Psoas muscle (tissue), 7 donors: ENCODE measurements at regions not wholly inside any gene's neighbourhood (a gene's known extent, or its start where the extent isn't known, plus 50 kb on each side); places are given as distances from the start of the nearest gene placed in this dataset.

Source experiments
- ATAC-seq, 4 donors: fragments of 200-7000 bp; cut with Tn5 transposase; one replicate each; pipeline ENCODE4 v1.9.1; 2020; ENCODE audit warnings: moderate library complexity in 3 of 4, mild to moderate bottlenecking in 2 of 4
- DNase-seq, 2 donors: peaks; one replicate each; pipeline ENCODE4 v3.0.0-alpha.2; 2020
- H3K27ac ChIP-seq: fragments of 200-600 bp; one replicate; pipeline ENCODE4 v1.8.0; 2022
- H3K27me3 ChIP-seq, 3 donors: fragments of 200-600 bp in 1 of 3; one replicate each; pipeline versions ENCODE4 v1.6.1 to v1.8.0; 2013 to 2022; ENCODE audit warnings: low read length in 2 of 3, mild to moderate bottlenecking in 2 of 3, moderate library complexity in 1 of 3; ENCODE audit not compliant: insufficient read depth in 3 of 3
- H3K36me3 ChIP-seq, 2 donors: fragments of 200-600 bp in 1 of 2; one replicate each; pipeline versions ENCODE4 v1.6.1 to v1.8.0; 2013 to 2022; ENCODE audit warnings: low read depth in 1 of 2, mild to moderate bottlenecking in 1 of 2, moderate library complexity in 1 of 2; ENCODE audit not compliant: insufficient read depth in 1 of 2
- H3K4me1 ChIP-seq: fragments of 200-600 bp; one replicate; pipeline ENCODE4 v1.8.0; 2022
- H3K4me3 ChIP-seq: fragments of 200-600 bp; one replicate; pipeline ENCODE4 v1.8.0; 2022; ENCODE audit warnings: mild to moderate bottlenecking
- H3K9me3 ChIP-seq: fragments of 200-600 bp; one replicate; pipeline ENCODE4 v1.8.0; 2022
- WGBS, 3 donors: extraction: QIAGEN DNeasy Blood & Tissue Kit; methylation state at CpG; one replicate each; pipeline versions ENCODE4 v1.1.6 to v1.1.7; 2013; 5-methylcytosine and 5-hydroxymethylcytosine counted together
- intact Hi-C, 2 donors: fragments of 100-400 bp; cut with DNase I; formaldehyde crosslinking; loops; one replicate each; pipeline versions ENCODE4 v1.11.0 to v1.14.2; 2022
- TF ChIP-seq, protein P1 (sequence below): fragments of 200-600 bp; IDR thresholded peaks from one replicate; pipeline ENCODE4 v1.8.0; 2022; ENCODE audit warnings: antibody characterized with exemption
- donor health status: healthy with polysubstance abuse.
- donor health status: DM: no; HTN: no; CAD: no; lungs with moderate emphysema.
- donor health status: Bipolar disorder and iron deficiency.
- donor health status: healthy.
- donor health status: DM: yes; HTN: yes; CAD: no.
- donor health status: DM: no; HTN: no; CAD: no.
- donor health status: DM: yes; HTN: yes; CAD: no.

DNA sequence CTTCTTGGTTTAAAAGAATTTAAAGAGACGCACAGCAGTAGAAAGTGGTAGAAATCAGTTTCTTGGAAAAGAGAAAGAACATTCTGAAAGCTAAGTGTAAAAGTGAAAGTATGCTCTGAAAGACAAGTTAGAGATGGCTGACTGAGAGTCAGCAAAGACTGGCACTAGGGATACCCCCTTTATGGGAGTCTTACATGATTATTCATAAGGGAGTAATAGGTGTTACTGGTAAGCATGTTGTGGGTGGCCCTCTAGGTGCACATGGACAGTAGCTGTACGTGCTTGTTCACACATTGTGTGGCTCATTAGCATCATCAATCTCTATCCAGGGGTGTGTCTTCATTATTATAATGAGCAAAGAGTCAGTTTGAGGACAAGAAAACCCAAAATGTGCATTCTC, 816.2 kb downstream of the CBLN2 start:
- TF ChIP-seq, protein P1, sequence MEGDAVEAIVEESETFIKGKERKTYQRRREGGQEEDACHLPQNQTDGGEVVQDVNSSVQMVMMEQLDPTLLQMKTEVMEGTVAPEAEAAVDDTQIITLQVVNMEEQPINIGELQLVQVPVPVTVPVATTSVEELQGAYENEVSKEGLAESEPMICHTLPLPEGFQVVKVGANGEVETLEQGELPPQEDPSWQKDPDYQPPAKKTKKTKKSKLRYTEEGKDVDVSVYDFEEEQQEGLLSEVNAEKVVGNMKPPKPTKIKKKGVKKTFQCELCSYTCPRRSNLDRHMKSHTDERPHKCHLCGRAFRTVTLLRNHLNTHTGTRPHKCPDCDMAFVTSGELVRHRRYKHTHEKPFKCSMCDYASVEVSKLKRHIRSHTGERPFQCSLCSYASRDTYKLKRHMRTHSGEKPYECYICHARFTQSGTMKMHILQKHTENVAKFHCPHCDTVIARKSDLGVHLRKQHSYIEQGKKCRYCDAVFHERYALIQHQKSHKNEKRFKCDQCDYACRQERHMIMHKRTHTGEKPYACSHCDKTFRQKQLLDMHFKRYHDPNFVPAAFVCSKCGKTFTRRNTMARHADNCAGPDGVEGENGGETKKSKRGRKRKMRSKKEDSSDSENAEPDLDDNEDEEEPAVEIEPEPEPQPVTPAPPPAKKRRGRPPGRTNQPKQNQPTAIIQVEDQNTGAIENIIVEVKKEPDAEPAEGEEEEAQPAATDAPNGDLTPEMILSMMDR = no peak
- Histone ChIP-seq H3K27me3 (no peaks in the 10 kb centered on the region), H3K36me3 (no peaks in the 10 kb centered on the region), H3K4me3 (no peak overlapping the region), H3K9me3 (no peaks in the 10 kb centered on the region), H3K4me1 (no peaks in the 10 kb centered on the region), H3K27ac (no peak overlapping the region)
- DNase-seq (no peak), ATAC-seq (no peak)
- intact Hi-C loops = no loop called here
- WGBS, 3 donors = 28 to 88% (median 51%) methylated on average over 2 of the region's 2 CpGs

DNA sequence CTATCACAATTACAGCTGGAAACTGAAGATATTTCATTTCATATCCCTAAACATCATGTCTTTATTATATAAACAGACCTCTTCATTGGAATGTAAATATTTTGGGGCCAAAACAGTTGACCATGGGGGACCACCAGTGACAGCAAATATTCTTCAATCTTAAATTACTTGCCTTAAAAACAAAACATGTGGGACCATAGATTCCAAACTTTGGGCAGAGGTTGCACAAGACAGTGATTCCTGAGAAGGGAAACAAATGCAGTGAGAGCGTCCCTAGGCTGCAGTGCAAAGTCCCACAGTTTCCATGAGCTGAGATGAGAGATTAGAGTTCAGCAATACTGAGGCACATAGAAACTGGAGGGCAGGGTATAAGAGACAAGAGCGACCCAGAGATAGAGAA, 818.9 kb downstream of the CBLN2 start:
- Histone ChIP-seq H3K27me3 (no peaks in the 10 kb centered on the region), H3K4me3 (no peak overlapping the region), H3K9me3 (no peaks in the 10 kb centered on the region), H3K36me3 (no peaks in the 10 kb centered on the region), H3K4me1 (no peaks in the 10 kb centered on the region), H3K27ac (no peak overlapping the region)
- DNase-seq (no peak), ATAC-seq (no peak)
- TF ChIP-seq, protein P1 = no peak
- intact Hi-C loops = no loop called here
- WGBS, 3 donors = 79 to 88% (median 87%) methylated on average over 2 of the region's 2 CpGs

DNA sequence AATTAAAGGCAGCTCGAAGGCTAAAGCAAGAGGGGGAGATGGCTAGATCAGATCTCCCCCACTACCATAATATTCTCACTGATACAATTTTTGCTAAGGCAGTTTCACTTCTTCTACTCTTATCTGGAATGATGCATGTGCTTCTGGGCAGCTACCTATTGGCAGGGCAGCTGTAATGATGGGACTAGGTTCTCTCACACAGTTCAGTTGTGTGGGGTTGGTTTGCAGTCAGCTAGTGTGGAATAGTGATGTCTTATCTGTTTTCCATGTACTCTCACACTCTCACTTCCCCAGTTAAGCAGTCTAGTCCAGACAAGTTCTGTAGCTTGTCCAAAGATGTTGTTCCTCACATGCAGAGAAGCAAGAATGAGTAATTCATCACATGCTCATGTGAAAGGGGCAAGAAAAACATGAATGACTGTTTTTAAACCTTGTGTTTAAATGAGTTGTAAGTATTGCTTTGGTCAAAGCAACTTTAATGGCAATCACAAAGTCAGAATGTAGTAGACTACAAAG, 836.1 kb downstream of the CBLN2 start:
- ATAC-seq (no peak), DNase-seq (no peak)
- WGBS, 3 donors = 68 to 86% (median 70%) methylated on average over 1 of the region's 1 CpG
- Histone ChIP-seq H3K27ac (no peak overlapping the region), H3K9me3 (no peaks in the 10 kb centered on the region), H3K36me3 (no peaks in the 10 kb centered on the region), H3K27me3 (no peaks in the 10 kb centered on the region), H3K4me3 (no peak overlapping the region), H3K4me1 (no peaks in the 10 kb centered on the region)
- intact Hi-C loops = no loop called here
- TF ChIP-seq, protein P1 = no peak

DNA sequence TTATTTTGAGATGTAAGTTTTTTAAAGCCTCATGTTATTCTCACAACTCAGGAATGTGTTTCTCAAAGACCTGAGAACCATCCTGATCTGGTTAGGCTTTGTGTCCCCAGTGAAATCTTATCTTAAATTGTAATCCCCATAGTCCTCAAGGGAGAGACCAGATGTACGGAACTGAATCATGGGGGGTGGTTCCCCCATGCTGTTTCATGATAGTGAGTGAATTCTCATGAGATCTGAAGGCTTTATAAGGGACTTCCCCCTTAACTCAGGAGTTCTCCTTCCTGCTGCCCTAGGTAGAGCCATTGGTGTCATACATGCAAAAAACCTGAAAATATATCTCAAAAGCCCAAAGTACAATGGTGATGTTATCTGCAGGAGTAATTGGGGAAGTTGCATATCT, 836.7 kb downstream of the CBLN2 start:
- H3K4me1 ChIP-seq = no peaks in the 10 kb centered on the region
- H3K27me3 ChIP-seq = no peaks in the 10 kb centered on the region
- no peak overlapping the region for H3K4me3 ChIP-seq
- TF ChIP-seq, protein P1 = no peak
- no peak overlapping the region for H3K27ac ChIP-seq
- no peaks in the 10 kb centered on the region for H3K36me3 ChIP-seq
- DNase-seq (no peak), ATAC-seq (no peak)
- intact Hi-C loops = no loop called here
- 16 to 41% (median 26%) methylated on average over 1 of the region's 1 CpG for WGBS, 3 donors
- H3K9me3 ChIP-seq = no peaks in the 10 kb centered on the region

DNA sequence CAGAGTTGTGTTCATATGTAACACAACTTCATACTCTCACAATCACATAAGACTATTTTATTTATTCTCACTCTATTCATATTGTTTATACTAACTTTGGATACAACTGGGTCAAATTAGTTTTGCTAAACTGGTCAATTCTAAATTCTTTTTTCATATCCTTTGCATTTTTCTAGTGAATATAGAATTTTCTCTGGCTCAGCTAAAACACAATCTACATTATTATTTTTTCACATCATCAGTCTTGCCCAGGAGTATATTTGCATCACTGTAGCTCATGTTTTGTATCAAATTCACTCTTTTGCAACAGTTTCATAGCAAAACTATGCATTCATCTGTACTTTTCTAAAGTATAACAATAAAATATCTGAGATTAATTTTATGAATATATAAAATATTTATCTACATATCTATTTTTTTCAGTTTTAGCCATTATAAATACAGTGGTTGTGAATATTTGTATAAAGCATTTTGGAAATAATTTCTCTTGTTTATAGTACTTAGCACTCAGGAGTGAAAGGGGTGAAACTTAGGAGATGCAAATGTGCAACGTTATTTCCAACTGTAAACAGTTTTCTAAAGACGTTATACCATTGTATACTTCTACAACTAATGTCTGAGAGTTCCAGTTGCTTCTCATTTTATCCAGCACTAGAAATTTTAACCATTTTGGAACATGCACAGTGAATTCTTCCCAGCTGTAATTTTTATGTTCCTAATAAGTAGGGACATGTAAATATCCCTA, 854.6 kb downstream of the CBLN2 start:
- Histone ChIP-seq H3K27me3 (no peaks in the 10 kb centered on the region), H3K4me1 (no peaks in the 10 kb centered on the region), H3K9me3 (no peaks in the 10 kb centered on the region), H3K4me3 (no peak overlapping the region), H3K36me3 (no peaks in the 10 kb centered on the region), H3K27ac (no peak overlapping the region)
- no peak for DNase-seq
- ATAC-seq = no peak
- 75 to 77% (median 76%) methylated on average over 2 of the region's 2 CpGs for WGBS, 3 donors
- intact Hi-C loops = no loop called here
- TF ChIP-seq, protein P1 = no peak
